H1 (cell line): ENCODE measurements at regions not wholly inside any gene's neighbourhood (a gene's known extent, or its start where the extent isn't known, plus 50 kb on each side); places are given as distances from the start of the nearest gene placed in this dataset.

Source experiments
- CTCF ChIA-PET: fragments of 300-600 bp; sonication (Branson Sonifier 250); formaldehyde crosslinking; loops from one replicate; lab custom pipeline; 2021; ENCODE audit not compliant: partially characterized antibody; lab: Charles Lee
- POLR2A ChIA-PET: fragments of 300-600 bp; sonication (Branson Sonifier 250); formaldehyde crosslinking; loops from one replicate; lab custom pipeline; 2021; ENCODE audit warnings: inconsistent platforms; ENCODE audit not compliant: partially characterized antibody; lab: Charles Lee
- DNase-seq, 2 experiments: peaks; one replicate each; pipeline versions ENCODE4 v3.0.0 to v3.0.0-alpha.2; 2010 to 2022; ENCODE audit warnings: low spot score in 2 of 2, low read depth in 1 of 2, mixed read lengths in 1 of 2
- FAIRE-seq: peaks from 2 replicates; lab custom pipeline; 2011; peaks lifted over from hg19 to GRCh38; lab: Jason Lieb, UNC
- H2AFZ ChIP-seq: 2 replicates; pipeline ENCODE4 v1.8.1; 2012; ENCODE audit warnings: low read length, inconsistent platforms
- H2AK5ac ChIP-seq: 2 replicates; pipeline ENCODE4 v1.6.1; 2013; ENCODE audit warnings: low read depth, low read length
- H2BK120ac ChIP-seq: replicated peaks from 2 replicates; pipeline ENCODE3; 2013; ENCODE audit warnings: low read depth, low read length, inconsistent platforms
- H2BK12ac ChIP-seq: 2 replicates; pipeline ENCODE4 v1.6.1; 2013; ENCODE audit warnings: low read depth, low read length
- H2BK15ac ChIP-seq: 2 replicates; pipeline ENCODE4 v1.6.1; 2013; ENCODE audit warnings: low read length
- H2BK20ac ChIP-seq: 2 replicates; pipeline ENCODE4 v1.6.1; 2013; ENCODE audit warnings: low read length
- H2BK5ac ChIP-seq: 2 replicates; pipeline ENCODE4 v1.6.1; 2013; ENCODE audit warnings: low read depth, low read length
- H3K14ac ChIP-seq: 2 replicates; pipeline ENCODE4 v1.6.1; 2013; ENCODE audit warnings: inconsistent platforms; ENCODE audit not compliant: insufficient read length
- H3K18ac ChIP-seq: 2 replicates; pipeline ENCODE4 v1.6.1; 2013; ENCODE audit warnings: low read length; ENCODE audit errors: extremely low read depth
- H3K23ac ChIP-seq: 2 replicates; pipeline ENCODE4 v1.6.1; 2013; ENCODE audit warnings: inconsistent platforms; ENCODE audit not compliant: insufficient read length
- H3K23me2 ChIP-seq: 2 replicates; pipeline ENCODE4 v1.6.1; 2013; ENCODE audit warnings: low read depth, low read length
- H3K27ac ChIP-seq: 2 replicates; pipeline ENCODE4 v1.6.1; 2011; ENCODE audit warnings: low read depth, low read length, inconsistent platforms
- H3K27me3 ChIP-seq, 4 experiments: replicated peaks in 1 of 4; 1 replicate in 1 of 4; 2 replicates in 3 of 4; pipeline versions ENCODE4 v1.6.1 to v1.8.1; 2011 to 2013; ENCODE audit warnings: low read length in 3 of 4, mild to moderate bottlenecking in 3 of 4, inconsistent platforms in 2 of 4, mixed read lengths in 2 of 4, moderate library complexity in 1 of 4; ENCODE audit not compliant: control insufficient read depth in 3 of 4, insufficient read depth in 3 of 4; ENCODE audit errors: extremely low read depth in 1 of 4
- H3K36me3 ChIP-seq, 4 experiments: 2 replicates each; pipeline versions ENCODE4 v1.6.1 to v1.8.1; 2011 to 2013; ENCODE audit warnings: mild to moderate bottlenecking in 4 of 4, low read length in 3 of 4, moderate library complexity in 2 of 4, control low read depth in 1 of 4, inconsistent platforms in 1 of 4; ENCODE audit not compliant: insufficient read depth in 4 of 4, control insufficient read depth in 2 of 4
- H3K4ac ChIP-seq: replicated peaks from 2 replicates; pipeline ENCODE3; 2013; ENCODE audit warnings: low read length, low read depth, mixed read lengths, inconsistent platforms; ENCODE audit not compliant: insufficient read length
- H3K4me1 ChIP-seq, 4 experiments: replicated peaks in 1 of 4; 1 replicate in 1 of 4; 2 replicates in 3 of 4; pipeline versions ENCODE4 v1.6.1 to v1.8.1; 2011 to 2013; ENCODE audit warnings: low read length in 3 of 4, inconsistent platforms in 2 of 4, mixed read lengths in 1 of 4; ENCODE audit not compliant: insufficient read depth in 4 of 4, control insufficient read depth in 3 of 4
- H3K4me2 ChIP-seq, 2 experiments: 2 replicates each; pipeline versions ENCODE4 v1.6.1 to v1.8.1; 2011 to 2013; ENCODE audit warnings: low read depth in 2 of 2, low read length in 2 of 2, control low read depth in 1 of 2, inconsistent platforms in 1 of 2, mild to moderate bottlenecking in 1 of 2; ENCODE audit not compliant: insufficient read depth in 1 of 2
- H3K4me3 ChIP-seq, 4 experiments: fragments of 200-600, 300-600 bp in 1 of 4; sonication (generic), shearing (Covaris generic), sonication (Bioruptor Twin) in 1 of 4; 2 replicates each; pipeline versions ENCODE4 v1.5.1 to v1.8.1; 2011 to 2016; ENCODE audit warnings: low read length in 4 of 4, low read depth in 3 of 4, control low read depth in 2 of 4, inconsistent platforms in 2 of 4, mild to moderate bottlenecking in 2 of 4, mixed read lengths in 1 of 4, moderate library complexity in 1 of 4; ENCODE audit not compliant: insufficient read depth in 2 of 4; ENCODE audit errors: extremely low read depth in 1 of 4
- H3K56ac ChIP-seq: replicated peaks from 2 replicates; pipeline ENCODE3; 2013; ENCODE audit warnings: low read depth, mild to moderate bottlenecking, mixed read lengths, low read length, inconsistent platforms; ENCODE audit not compliant: insufficient read length
- H3K79me1 ChIP-seq: 2 replicates; pipeline ENCODE4 v1.6.1; 2013; ENCODE audit warnings: low read depth, low read length, control low read depth
- H3K79me2 ChIP-seq, 2 experiments: 2 replicates each; pipeline versions ENCODE4 v1.6.1 to v1.8.1; 2012 to 2013; ENCODE audit warnings: low read length in 2 of 2, mild to moderate bottlenecking in 2 of 2, inconsistent platforms in 1 of 2; ENCODE audit not compliant: insufficient read depth in 2 of 2, control insufficient read depth in 1 of 2
- H3K9ac ChIP-seq, 4 experiments: replicated peaks in 1 of 4; 1 replicate in 1 of 4; 2 replicates in 3 of 4; pipeline versions ENCODE4 v1.6.1 to v1.8.1; 2011 to 2013; ENCODE audit warnings: low read depth in 3 of 4, low read length in 3 of 4, control low read depth in 2 of 4, mild to moderate bottlenecking in 2 of 4, moderate library complexity in 2 of 4, inconsistent platforms in 1 of 4; ENCODE audit errors: extremely low read depth in 1 of 4
- H3K9me3 ChIP-seq, 2 experiments: 2 replicates each; pipeline versions ENCODE4 v1.6.1 to v1.8.1; 2012 to 2013; ENCODE audit warnings: mild to moderate bottlenecking in 2 of 2, moderate library complexity in 2 of 2, control low read depth in 1 of 2, inconsistent platforms in 1 of 2, low read depth in 1 of 2, low read length in 1 of 2, mixed read lengths in 1 of 2; ENCODE audit not compliant: insufficient read depth in 2 of 2
- H4K20me1 ChIP-seq, 2 experiments: replicated peaks in 1 of 2; 2 replicates each; pipeline versions ENCODE3 to v1.8.1; 2011 to 2013; ENCODE audit warnings: inconsistent platforms in 2 of 2, low read length in 2 of 2, mild to moderate bottlenecking in 1 of 2; ENCODE audit not compliant: insufficient read depth in 2 of 2, control insufficient read depth in 1 of 2
- H4K5ac ChIP-seq: 2 replicates; pipeline ENCODE4 v1.6.1; 2013; ENCODE audit warnings: low read length, low read depth, mixed read lengths, inconsistent platforms; ENCODE audit not compliant: insufficient read length
- H4K8ac ChIP-seq: 2 replicates; pipeline ENCODE4 v1.8.0; 2013; ENCODE audit warnings: mild to moderate bottlenecking, moderate library complexity, low read length, inconsistent platforms; ENCODE audit not compliant: insufficient read depth; ENCODE audit errors: extremely low read depth
- H4K91ac ChIP-seq: replicated peaks from 2 replicates; pipeline ENCODE3; 2013; ENCODE audit warnings: low read length, mixed read lengths, inconsistent platforms; ENCODE audit not compliant: insufficient read length
- CHD2 ChIP-seq: IDR thresholded peaks from 2 replicates; pipeline ENCODE4 v1.6.1; 2012; ENCODE audit warnings: low read length, improper control_type of control experiment
- CTCF ChIP-seq, 3 experiments: IDR thresholded peaks; 1 replicate in 2 of 3; 2 replicates in 1 of 3; pipeline versions ENCODE4 v1.5.1 to v1.6.1; 2011; ENCODE audit warnings: low read length in 3 of 3, mild to moderate bottlenecking in 3 of 3, inconsistent platforms in 2 of 3, low read depth in 1 of 3, moderate library complexity in 1 of 3; ENCODE audit not compliant: insufficient read depth in 1 of 3; ENCODE audit errors: control extremely low read depth in 1 of 3
- EP300 ChIP-seq, 2 experiments: IDR thresholded peaks; 1 replicate in 1 of 2; 2 replicates in 1 of 2; pipeline ENCODE4 v1.6.1; 2011 to 2012; ENCODE audit warnings: low read depth in 2 of 2, low read length in 2 of 2, mild to moderate bottlenecking in 2 of 2, borderline replicate concordance in 1 of 2, inconsistent platforms in 1 of 2, moderate library complexity in 1 of 2
- EZH2 ChIP-seq: fragments of 200-600 bp; sonication (generic); IDR thresholded peaks from 2 replicates; pipeline ENCODE4 v1.7.1; 2012; ENCODE audit warnings: low read depth, mild to moderate bottlenecking, moderate library complexity, low read length, inconsistent platforms; ENCODE audit not compliant: severe bottlenecking
- HDAC2 ChIP-seq, 2 experiments: fragments of 300-600 bp in 1 of 2; sonication (generic) in 1 of 2; IDR thresholded peaks; 2 replicates each; pipeline ENCODE4 v1.6.1; 2011 to 2012; ENCODE audit warnings: low read depth in 2 of 2, low read length in 2 of 2, mild to moderate bottlenecking in 2 of 2, moderate library complexity in 2 of 2, borderline replicate concordance in 1 of 2, inconsistent platforms in 1 of 2
- RXRA ChIP-seq: IDR thresholded peaks from 2 replicates; pipeline ENCODE4 v1.6.1; 2011; ENCODE audit warnings: low read depth, mild to moderate bottlenecking, low read length, moderate library complexity; ENCODE audit not compliant: insufficient read depth
- TAF1 ChIP-seq: IDR thresholded peaks from 2 replicates; pipeline ENCODE4 v1.6.1; 2011; ENCODE audit warnings: mild to moderate bottlenecking, low read depth, low read length
- TCF12 ChIP-seq: IDR thresholded peaks from 2 replicates; pipeline ENCODE4 v1.6.1; 2011; ENCODE audit warnings: low read depth, mild to moderate bottlenecking, low read length
- WGBS, 2 experiments: shearing (Covaris generic) in 1 of 2; methylation state at CpG; one replicate each; pipeline versions ENCODE4 v1.1.6 to v1.1.7; 2013 to 2015; ENCODE audit warnings: low lambda C conversion rate in 2 of 2, mixed read lengths in 2 of 2, inconsistent platforms in 1 of 2, low coverage in 1 of 2, missing lambda C conversion rate in 1 of 2; ENCODE audit not compliant: insufficient replicate concordance in 2 of 2, insufficient coverage in 1 of 2, insufficient read length in 1 of 2; ENCODE audit errors: extremely low coverage in 1 of 2, missing lambda C conversion rate in 1 of 2; 5-methylcytosine and 5-hydroxymethylcytosine counted together

GRCh38 chr16:21526923-21527807, 72.2 kb upstream of the METTL9 start:
- H2BK5ac ChIP-seq: 0 out of 2 replicates have a peak overlapping the region, but pooled peaks have one; percentile 1
- no peaks in the 10 kb centered on the region for H3K27me3 ChIP-seq
- H3K56ac ChIP-seq: no peak overlapping the region
- no peak for TF ChIP-seq TCF12
- TF ChIP-seq TAF1: no peak
- no peak for TF ChIP-seq CTCF (IDR thresholded peaks at IDR 0.05; ENCODE audit: control extremely low read depth in 1 of 3, insufficient read depth in 1 of 3, low read depth in 1 of 3, low read length in 3 of 3)
- no peak for TF ChIP-seq HDAC2 (IDR thresholded peaks at IDR 0.05; ENCODE audit: borderline replicate concordance in 1 of 2, low read depth in 2 of 2, low read length in 2 of 2)
- TF ChIP-seq CHD2: no peak
- no peak for TF ChIP-seq EP300 (IDR thresholded peaks at IDR 0.05; ENCODE audit: borderline replicate concordance in 1 of 2, low read depth in 2 of 2, low read length in 2 of 2)
- TF ChIP-seq EZH2: no peak
- no peak for TF ChIP-seq RXRA
- H2AK5ac ChIP-seq: no peak overlapping the region
- no peaks in the 10 kb centered on the region for H3K79me2 ChIP-seq
- H3K36me3 ChIP-seq: no peaks in the 10 kb centered on the region
- H3K9ac ChIP-seq: no peak overlapping the region; a peak in 2 of 7 replicates
- H3K79me1 ChIP-seq: no peaks in the 10 kb centered on the region
- CTCF ChIA-PET: interaction anchor here (1.5 to 2.0 kb wide), 3 partner anchors 26 to 36 kb away, joined by 4 to 12 read pairs (median 5); no protein-coding TSS in a partner anchor
- no peak overlapping the region for H2BK20ac ChIP-seq
- 0 out of 2 replicates have a peak overlapping the region, but pooled peaks have one; percentile 19 for H2BK15ac ChIP-seq
- H3K9me3 ChIP-seq: peaks cover 0 to 8% of the 10 kb centered on the region in 2 experiments; a peak in 1 of 4 replicates
- no peaks in the 10 kb centered on the region for H4K20me1 ChIP-seq
- no peak overlapping the region for H3K14ac ChIP-seq
- no peak overlapping the region for H4K5ac ChIP-seq
- no peak overlapping the region for H4K91ac ChIP-seq
- no peaks in the 10 kb centered on the region for H3K23me2 ChIP-seq
- DNase-seq: no peak
- H3K27ac ChIP-seq: no peak overlapping the region
- WGBS, 2 experiments: 81% methylated on average over 20 of the region's 20 CpGs; no CpG with 5 or more reads in 1 of the 2 experiments
- H3K4me1 ChIP-seq: peaks cover 0 to 19% (median 9%) of the 10 kb centered on the region in 4 experiments; a peak in 6 of 7 replicates
- no peak overlapping the region for H4K8ac ChIP-seq
- FAIRE-seq: no peak
- no peak overlapping the region for H3K23ac ChIP-seq
- H2AFZ ChIP-seq: no peak overlapping the region
- POLR2A ChIA-PET: interaction anchor here (0.9 kb wide), 1 partner anchor 26 kb away, joined by 3 read pairs; no protein-coding TSS in a partner anchor
- H3K4ac ChIP-seq: no peak overlapping the region
- H3K4me2 ChIP-seq: no peak overlapping the region; a peak in 1 of 4 replicates
- no peak overlapping the region for H3K4me3 ChIP-seq
- no peak overlapping the region for H3K18ac ChIP-seq
- peak overlapping the region; percentile 65; the same call in 1 of the 2 replicates for H2BK12ac ChIP-seq
- no peak overlapping the region for H2BK120ac ChIP-seq
